GM23248 (cell line): ENCODE measurements at regions not wholly inside any gene's neighbourhood (a gene's known extent, or its start where the extent isn't known, plus 50 kb on each side); places are given as distances from the start of the nearest gene placed in this dataset.

Source experiments
- EZH2 ChIP-seq: fragments of 200-600 bp; sonication (generic); IDR thresholded peaks from 2 replicates; pipeline ENCODE4 v1.6.1; 2018; ENCODE audit warnings: antibody characterized with exemption, mild to moderate bottlenecking; ENCODE audit not compliant: insufficient read depth, poor library complexity, severe bottlenecking
- EZH2phosphoT487 ChIP-seq: fragments of 200-600 bp; sonication (generic); IDR thresholded peaks from 2 replicates; pipeline ENCODE4 v1.6.1; 2018; ENCODE audit warnings: antibody characterized with exemption, moderate library complexity, mild to moderate bottlenecking, low read depth; ENCODE audit not compliant: insufficient read depth

- TF ChIP-seq EZH2, result no peak
- TF ChIP-seq EZH2phosphoT487, result no peak
Observed at GRCh38 chr9:81150016-81150625, 539.2 kb downstream of the TLE1 start.
